T-helper 1 cell (primary cell): ENCODE measurements at regions not wholly inside any gene's neighbourhood (a gene's known extent, or its start where the extent isn't known, plus 50 kb on each side); places are given as distances from the start of the nearest gene placed in this dataset.

Source experiments
- DNase-seq, 5 donors: peaks; one replicate each; pipeline ENCODE4 v3.0.0-alpha.2; 2012 to 2020

DNA sequence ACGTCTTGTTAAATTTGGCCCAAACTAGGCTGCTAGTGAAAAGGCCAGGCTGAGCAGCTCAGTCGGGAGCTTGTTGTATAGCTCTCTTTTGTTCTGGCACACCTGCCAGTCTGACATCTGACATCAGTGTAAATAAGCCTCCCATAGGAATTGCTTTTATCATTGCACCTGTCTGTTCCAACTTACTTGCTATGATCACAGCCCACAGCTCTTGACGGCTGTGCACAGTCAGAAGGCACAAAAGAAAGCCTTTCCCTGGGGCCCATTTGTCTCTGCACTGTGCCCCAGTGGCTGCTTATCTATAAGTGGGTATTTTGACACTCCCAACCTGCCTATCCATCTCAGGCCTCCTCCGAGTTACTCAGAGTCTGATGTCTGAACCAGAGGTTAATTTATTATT is 324.5 kb downstream of the NUAK1 start:
- DNase-seq, result no peak

DNA sequence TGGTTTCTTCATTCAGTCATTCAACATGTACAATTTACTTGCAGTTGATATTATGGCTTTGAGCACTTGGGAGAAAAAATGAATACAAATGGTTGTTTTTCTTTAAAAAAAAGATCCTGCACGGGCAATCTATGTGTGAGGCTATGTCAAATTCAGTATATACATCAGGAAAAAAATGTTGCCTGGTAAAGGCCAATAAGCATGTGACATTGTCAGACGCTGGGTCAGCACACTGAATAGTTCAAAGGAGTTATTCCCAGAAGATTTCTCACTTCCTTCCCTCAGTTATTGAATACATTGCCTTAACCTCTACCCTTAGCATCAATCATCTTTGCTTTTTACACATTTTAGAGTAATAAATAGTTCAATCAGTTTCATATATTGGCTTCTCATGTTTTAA is 319.2 kb downstream of the NUAK1 start:
- DNase-seq, result no peak

DNA sequence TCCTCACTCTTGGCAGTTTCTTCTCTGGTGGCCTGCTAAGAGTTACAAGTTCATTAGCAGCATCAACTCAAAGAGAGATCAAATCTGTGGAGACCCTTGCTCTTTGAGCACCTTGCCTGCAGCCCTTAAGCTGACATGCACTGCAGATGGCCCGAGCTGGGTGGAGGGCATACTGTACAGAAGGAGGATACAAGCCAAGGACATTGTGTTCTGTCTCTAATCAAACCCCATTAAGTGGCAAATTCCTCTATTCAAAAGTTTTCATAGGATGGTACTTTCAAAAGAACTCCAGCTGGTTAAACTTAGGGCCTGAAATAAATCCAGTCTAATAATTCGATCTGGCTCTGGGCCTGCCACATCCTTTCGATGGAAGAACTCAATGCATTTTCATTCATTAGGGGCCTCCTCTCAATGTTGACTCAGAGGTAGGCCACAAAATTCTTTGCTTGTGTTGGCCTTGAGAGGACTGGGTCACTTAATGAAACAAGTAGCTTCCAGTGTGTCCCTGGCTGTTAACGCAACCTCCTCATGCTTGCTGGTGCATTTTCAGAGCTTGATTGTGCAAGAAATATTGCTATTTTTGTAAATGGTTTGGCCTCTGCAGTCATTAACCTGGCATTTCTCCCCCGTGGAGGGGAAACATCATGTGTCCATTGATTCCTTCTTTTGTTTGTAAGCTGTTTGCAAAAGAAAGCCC is 318.2 kb downstream of the NUAK1 start:
- DNase-seq, result no peak

DNA sequence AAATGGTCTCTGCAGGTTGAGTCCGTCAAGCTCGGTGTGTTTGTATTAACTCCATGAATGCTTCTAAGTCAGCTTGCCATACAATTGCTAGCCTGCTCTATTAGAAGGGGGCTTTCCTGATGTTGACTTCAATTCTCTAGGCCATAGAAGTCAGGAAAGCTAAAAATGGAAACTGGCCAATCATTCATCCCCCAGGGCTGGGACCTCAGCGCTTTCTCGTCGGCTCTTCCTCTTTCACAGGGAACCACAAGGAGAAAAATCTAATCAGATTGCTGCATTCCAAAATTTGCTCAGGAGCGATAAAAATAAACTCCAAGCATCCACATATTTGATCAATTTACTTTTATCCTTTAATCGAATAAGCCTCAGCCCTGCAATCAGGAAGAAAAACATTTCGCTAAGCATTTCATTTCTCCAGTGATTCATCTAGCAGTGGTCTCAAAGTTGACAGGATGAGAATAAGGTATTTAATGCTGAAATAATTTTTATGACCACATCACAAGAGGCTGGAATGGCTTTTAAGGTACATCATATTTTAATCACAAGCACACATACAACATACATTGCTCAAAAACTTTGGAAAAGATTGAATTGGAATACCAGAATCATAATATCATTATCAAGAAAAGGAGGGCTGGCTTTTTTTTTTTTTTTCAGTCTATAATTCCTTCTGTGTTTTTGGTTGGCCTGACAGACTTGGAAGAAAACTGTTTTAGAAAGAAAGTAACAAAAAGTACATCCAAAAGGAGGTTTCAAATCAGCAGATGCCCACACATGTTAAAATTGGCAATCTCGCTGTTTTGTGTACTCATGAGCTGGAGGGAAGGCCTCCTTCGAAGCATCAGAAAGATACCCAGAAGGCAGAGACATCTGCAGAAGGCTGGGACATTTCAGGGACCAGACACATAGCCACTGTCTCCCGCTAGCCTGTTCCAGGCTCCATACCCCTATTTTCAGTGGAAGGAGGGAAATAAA is 316.3 kb downstream of the NUAK1 start:
- no peak for DNase-seq

DNA sequence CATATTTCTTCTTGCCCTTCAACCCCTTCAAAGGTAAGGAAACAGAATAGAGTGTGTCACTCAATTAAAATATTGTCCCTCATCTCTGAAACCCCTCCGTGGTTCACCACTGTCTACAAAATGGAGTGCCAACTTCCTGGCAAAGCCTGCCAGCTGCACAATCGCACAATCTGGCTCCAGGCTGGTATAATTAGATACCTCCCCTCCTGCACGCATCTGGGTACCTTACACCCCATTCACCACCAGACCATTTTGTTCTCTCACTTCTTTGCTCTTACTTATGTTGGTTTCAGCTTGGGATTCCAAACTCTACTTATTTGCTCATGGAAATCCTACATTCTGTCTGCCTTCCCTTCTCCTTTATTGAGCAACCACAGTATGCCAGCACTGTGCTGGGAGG is 314.9 kb downstream of the NUAK1 start:
- DNase-seq, result no peak

DNA sequence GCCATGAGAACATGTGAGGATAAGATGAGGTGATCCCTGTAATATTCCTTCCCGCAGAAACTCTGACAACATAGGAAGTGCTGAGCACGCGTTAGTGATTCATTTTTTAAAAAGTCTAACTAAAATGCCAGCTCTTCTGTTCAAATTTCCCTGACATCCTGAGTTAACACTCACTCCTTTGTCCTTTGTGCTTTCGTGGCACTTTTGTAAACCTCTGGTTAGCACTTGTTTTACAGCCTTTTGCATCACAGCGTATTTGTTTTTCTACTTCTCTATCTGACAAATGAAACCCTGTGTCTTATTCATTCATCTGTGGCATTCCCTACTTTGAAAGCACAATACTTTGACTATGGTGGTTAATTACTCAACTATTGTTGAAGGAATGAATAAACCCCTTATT is 313.6 kb downstream of the NUAK1 start:
- no peak for DNase-seq

DNA sequence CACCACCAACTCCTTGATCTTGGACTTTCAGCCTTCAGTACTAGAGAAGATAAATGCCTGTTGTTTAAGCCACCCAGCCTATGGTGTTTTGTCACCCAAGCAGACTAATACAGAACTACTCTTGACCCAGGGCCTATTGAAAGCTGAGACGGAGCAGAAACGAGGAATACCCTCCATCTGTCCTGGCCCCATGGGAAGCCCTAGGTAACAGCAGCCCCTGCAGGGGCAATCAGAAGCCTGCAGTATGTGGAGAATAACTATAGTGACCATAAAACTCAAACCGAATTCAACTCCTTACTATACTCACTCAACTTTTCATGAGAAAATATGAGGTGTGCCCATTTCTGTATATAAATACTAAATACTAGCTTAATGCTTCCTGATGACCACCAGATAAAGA is 307.4 kb downstream of the NUAK1 start:
- no peak for DNase-seq

DNA sequence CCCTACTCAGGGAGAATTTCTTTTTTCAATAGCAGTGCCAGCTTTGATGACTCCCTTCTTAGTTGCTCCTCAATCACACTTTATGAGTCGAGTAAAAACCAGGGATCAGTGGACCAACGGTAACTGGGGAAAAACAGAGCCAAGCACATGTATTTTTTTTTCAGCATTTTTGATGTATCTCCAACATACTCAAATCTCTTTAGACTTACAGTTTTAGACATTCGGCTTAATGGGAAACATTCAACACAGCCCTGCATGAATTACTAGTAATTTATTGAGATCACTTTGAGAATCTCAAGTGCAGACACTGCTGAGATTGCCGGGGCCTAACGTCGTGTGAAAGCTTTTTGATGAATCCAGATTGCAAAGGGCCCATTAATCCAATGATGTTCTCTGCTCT is 306.7 kb downstream of the NUAK1 start:
- DNase-seq, result no peak

DNA sequence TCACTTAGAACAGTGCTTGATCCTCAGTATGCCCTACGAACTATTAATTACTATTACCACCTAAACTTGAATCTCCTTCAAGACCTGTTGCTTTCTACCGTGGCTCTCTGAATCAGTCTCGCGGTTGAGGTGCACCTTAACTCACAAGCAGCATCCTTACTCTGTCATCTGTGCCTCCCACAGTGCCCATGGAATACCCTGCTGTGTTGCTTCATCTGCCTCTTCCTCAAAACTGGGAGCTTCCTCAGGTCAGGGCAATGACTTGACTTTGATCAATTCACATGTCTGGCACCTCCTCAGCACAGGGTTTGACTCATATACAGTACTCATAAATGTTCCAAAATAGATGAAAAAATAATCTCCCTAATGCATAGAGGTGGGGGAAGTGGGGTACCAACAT is 305.9 kb downstream of the NUAK1 start:
- no peak for DNase-seq

DNA sequence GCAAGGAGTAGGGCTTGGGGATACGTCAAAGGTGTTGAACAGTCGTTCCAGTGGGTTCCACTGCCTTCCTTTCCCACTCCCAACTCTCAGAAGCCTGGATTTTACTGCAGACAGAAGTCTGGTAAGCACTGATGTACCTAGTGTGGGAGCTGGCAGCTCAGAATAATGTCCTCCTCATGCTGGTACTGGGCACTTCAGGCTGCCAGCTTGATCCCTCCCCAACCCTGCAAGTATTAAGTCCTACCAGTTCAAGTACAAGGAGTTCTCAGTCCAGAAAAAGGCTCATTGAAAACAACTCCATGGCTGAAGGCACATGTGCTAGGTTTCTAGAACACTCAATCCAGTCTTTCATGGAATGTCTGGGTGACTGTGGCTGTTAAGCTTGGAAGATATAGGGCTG is 304.3 kb downstream of the NUAK1 start:
- DNase-seq, result no peak

DNA sequence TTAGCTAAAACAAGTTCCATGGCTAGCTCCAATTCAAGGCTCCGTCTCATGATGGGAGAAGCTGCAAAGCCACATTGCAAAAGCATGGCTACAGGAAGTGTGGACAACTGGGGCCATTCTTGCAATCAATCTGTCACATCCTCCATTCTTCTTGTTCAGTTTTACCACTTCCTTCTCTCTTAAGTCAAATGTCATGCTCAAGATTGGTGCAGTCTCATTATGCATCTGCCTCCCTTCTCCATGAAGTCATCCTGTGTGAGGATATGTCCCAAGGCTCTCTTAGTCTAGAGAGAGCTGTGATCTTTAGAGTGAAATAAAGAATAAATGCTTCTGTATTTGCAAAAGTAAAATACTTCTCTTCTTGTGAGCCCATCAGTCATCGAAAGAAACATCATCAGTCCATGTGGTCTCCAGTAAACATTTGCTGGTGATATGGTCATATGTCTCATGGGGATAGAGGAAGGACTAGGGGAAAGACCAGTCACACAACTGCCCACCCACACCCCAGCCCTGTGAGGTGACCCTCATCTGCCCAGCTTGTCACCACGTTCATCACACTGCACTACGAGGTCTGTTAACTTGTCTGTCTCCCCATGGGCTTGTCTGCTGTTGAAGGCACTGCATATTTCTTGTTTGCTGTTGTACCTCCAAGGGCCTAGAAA is 303.0 kb downstream of the NUAK1 start:
- DNase-seq, result no peak

DNA sequence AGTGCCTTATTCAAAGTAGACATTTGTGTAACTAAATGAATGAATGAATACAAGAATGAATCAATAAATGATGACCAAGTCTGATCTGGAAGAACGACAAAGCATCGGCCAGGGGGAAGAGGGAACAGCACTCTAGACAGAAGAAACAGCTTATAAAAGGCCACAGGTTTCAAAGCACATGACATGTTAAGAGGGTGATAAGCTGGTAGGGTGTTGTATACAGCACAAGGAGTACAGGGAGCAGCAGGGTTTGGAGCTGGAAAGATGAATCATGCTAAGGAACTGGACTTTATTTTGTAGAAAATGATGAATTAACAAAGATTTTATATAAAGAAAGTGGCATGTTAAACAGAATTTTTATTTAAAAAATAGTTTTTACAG is 302.5 kb downstream of the NUAK1 start:
- no peak for DNase-seq

DNA sequence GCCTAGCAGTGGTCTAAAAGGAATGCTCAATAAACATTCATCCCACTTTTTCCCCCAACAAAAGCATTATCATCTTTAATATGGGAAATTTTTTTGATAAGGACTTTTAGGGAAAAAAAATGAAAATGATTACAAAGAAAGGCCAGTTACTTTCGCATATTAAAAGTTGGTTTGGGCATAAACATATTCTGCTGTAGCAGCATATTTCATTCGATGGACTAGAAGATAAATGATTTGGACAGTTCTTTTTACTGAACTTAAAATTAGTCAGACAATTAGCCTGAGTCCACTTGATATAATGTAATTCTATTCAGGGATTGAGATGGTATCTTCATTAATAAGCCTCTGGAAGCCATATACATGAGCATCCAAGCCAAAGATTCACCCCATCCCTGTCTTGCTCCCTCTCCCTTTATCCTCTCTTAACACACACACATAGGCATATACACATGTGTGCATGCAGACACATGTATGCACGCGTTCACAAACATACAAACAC is 299.1 kb downstream of the NUAK1 start:
- no peak for DNase-seq

DNA sequence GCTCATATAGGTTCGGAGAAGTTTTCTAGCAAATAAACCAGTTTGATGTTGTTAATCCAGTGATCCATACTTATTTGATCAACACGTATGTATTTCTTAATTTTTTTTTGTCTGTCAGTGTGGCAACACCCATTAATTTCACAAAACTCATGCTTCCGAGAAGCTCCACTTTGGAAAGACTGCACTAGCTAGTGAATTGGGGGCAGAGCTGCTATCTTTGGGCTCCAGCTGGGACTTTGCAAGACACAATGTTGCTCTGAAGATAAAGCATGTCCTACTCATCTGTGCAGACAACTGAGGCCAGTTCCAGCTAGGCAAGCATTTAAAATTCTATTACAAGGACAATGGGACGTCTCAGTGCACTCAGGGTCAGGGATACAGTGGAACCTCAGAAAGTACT is 298.4 kb downstream of the NUAK1 start:
- no peak for DNase-seq

DNA sequence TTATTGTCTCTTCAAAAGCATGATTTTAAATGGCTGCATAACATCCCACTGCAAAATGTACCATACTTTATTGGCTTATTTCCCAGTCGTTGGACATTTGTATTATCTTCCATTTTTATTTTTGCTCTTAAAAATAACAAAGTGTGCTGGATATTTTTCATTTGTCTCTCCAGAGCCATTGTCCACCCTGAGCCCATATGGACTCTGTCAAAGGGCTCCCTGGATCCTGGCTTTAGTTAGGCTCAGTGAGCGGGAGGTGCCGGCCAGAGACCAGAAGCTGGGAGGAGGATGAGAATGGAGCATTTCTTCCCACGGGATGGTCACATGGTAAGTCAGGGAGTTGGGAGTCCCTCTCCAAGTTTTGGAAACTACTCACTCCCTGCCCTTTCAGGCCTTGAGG is 296.9 kb downstream of the NUAK1 start:
- DNase-seq, result no peak

DNA sequence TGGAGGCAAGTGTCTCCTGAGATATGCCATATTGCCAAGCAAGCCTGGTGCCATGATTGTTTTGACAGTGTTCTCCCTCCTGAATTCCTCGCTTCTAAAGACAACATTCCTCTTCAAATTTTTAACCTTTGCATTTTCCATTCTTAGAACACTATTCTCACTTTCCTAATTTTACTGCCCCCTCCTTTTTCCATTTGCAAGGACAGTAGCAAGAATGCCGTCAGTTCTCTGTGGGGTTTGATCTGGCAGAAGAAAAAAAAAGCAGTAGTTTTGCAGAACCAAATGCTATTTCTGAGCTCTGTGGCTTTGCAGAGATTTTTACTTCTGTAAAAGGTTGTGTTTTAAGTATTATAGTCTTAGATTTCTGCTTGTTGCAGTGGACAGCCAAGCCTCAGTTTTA is 295.2 kb downstream of the NUAK1 start:
- DNase-seq, result no peak

DNA sequence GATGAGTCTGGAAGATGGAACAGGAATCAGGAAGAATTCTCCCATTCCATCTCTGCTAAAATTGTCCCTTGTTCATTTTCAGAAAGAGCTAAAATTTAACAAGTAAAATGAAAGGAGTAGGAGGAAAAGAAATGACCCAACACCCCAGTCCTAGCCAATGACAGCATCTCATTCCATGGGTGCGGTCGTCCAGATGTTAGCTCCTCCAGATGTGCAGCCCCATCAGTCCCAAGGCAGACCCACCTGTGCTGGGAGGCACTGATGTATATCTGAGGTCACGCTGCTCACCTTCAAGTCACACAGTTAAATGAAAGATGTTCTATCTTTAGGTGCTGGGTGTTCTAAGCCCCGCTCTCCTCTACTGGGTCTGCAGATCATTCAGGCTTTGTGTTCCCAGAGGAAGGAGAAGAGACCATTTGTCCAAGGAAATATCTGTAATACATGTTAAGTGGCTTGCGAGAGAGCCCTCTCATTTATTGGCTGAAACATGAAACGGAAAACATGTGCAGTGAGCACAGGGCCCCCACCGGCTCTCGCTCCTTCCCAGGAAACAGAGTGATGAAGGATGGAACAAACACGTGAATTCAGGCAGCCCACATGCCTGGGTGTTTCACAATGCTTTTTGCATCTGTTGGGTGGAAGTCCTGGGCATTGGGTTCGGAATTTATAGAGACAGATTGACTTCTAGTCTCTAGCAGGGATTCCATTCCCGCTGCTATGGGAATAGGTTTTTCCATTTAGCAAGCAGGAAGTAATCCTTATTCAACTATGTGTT is 294.6 kb downstream of the NUAK1 start:
- no peak for DNase-seq

DNA sequence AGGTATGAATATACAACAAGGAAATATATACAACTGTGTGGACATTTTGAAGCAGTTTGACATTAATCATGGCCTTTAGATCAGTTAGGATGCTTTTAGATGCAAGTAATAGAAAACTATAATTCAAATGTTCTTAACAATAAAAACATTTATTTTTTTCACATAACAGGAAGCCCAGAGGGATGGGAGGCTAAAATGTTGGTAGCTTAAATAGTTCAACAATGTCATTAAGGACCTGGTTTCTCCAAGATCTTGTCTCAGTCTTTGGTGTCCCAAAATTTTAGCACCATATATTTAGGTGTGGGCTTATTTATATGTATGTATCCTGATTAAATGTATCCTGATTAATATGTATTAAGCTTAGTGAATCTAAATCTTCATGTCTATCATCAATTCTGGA is 292.4 kb downstream of the NUAK1 start:
- DNase-seq, result no peak

DNA sequence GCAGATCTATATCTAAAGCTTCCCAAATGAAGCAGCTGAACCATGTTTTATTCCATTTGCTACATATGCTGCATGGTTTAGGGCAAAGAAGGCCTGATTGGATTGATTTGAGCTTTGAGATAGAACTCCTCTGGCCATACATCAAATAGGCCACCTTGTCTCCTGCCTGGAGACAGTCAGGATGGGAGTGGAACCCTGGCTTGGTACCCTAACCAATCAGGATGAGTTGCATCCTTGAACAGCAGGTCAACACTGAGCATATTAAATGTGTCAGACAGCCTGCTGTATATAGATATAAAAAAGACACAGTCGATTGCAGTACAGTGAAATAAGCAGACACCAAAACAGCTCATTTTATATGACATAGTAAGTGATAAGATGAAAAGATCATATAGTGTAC is 291.7 kb downstream of the NUAK1 start:
- DNase-seq, result no peak

DNA sequence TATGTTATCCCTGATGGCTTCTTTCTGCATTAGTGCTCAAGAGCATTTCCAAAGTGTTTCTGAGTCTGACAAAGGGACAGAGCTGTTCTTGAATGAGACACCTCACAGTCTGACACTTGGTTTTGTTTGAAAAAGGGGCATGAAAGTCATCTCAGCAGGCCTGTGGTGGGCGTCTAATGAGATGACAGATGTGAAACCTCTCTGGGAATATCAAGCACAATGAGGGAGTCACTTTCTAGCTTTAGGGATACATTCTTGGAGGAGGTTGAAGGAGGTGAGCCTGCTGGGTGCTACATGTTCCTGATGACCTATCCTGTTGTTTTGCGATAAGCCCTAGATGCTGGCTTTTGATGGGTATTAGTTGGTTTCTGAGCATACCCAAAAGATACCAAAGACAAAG is 290.5 kb downstream of the NUAK1 start:
- no peak for DNase-seq

DNA sequence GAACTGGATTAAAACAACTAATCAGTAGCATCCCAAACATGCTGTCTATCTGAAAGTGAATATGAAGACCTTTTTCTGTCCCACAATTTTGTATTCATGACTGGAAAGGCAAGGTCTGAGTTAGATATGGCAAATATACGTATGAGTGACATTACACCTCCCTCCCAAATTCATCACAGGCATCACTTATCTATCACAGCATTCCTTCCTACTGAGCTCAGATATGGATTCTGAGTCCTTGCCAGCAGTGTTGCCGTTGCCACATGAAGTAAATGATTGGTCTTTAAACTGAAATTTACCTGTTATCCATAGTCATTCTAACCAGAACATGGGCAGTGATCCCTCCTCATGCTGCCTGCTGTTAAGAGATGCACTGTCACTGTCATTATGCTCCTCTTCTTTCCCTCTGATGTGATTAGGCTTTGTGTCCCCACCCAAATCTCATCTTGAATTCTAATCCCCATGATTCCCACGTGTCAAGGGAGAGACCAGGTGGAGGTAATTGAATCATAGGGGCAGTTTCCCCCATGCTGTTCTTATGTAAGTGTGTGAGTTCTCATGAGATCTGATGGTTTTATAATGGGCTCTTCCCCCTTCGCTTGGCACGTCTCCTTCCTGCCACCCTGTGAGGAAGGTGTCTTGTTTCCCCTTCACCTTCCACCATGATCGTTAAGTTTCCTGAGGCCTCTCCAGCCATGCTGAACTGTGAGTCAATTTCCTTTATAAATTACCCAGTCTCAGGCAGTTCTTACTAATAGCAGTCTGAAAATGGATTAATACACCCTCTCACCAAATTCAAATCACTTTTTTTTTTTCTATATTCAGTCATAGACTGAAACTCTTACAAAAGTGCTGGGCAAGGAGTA is 288.4 kb downstream of the NUAK1 start:
- DNase-seq, result no peak

DNA sequence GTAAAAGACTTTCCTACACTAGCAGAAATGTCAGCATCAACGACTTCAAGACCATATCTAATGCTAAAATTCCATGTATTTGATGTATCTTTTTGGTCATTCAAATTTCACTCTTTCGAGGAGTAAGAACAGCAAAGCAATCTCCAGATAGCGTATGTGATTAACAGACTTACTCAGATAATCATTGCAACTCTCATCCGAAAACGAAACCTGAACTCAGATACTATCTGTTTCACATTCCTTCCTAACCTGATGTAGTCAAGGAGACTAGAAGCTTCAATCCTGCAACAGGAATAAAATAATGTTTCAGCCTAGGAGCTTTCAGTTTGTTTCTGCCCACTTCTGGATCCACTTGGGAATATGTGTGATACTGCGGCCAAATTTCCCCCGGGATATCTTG is 286.3 kb downstream of the NUAK1 start:
- DNase-seq, result no peak
